Spleen (tissue), 7 donors: ENCODE measurements at regions not wholly inside any gene's neighbourhood (a gene's known extent, or its start where the extent isn't known, plus 50 kb on each side); places are given as distances from the start of the nearest gene placed in this dataset.

Experiments used
- CTCF ChIP-seq, 11 experiments: fragments of 200-600 bp in 7 of 11; fragments of 450-650 bp in 4 of 11; sonication (generic) in 4 of 11; IDR thresholded peaks in 8 of 11; conservative IDR thresholded peaks in 3 of 11; 1 replicate in 7 of 11; 2 replicates in 4 of 11; pipeline versions ENCODE4 v1.4.0 to v1.8.0; 2016 to 2021; ENCODE audit warnings: antibody characterized with exemption in 11 of 11, inconsistent platforms in 4 of 11, mild to moderate bottlenecking in 1 of 11
- POLR2A ChIP-seq, 3 donors: fragments of 450-650 bp; IDR thresholded peaks; one replicate each; pipeline ENCODE4 v1.5.1; 2017; ENCODE audit warnings: antibody characterized with exemption in 3 of 3, mild to moderate bottlenecking in 1 of 3
- donor health status: DM: no; HTN: no; CAD: no; lungs with moderate emphysema.
- donor health status: DM: no; HTN: no; CAD: no.
- donor health status: DM: no; HTN: no; CAD: no.

DNA sequence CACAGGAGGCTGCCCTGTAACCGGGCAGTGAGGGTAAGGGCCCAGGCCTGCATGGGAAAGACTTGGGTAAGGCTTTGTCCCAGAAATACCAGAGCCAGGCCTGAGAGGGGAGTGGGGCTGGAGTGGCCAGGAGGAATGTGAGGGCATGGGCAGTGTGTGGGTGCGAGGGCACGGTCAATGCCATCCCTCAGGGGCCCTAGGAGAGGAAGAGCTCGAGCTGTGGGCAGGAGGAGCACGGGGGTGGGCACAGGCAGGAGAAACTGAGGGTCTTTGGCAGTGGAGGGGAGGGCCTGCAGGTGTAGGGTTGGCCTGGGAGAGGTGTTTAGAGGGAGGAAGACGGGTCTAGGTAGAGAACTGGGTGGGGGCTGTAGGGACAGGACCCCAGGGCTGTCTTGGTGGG lies 381.6 kb downstream of the TMEM121 start:
- no peak for TF ChIP-seq CTCF (IDR thresholded peaks at IDR 0.05 in 8 of 11, conservative IDR thresholded peaks at IDR 0.05 in 3 of 11)
- no peak for TF ChIP-seq POLR2A (IDR thresholded peaks at IDR 0.05)
